ENCODE measurements at regions not wholly inside any gene's neighbourhood (a gene's known extent, or its start where the extent isn't known, plus 50 kb on each side); places are given as distances from the start of the nearest gene placed in this dataset.

DNA sequence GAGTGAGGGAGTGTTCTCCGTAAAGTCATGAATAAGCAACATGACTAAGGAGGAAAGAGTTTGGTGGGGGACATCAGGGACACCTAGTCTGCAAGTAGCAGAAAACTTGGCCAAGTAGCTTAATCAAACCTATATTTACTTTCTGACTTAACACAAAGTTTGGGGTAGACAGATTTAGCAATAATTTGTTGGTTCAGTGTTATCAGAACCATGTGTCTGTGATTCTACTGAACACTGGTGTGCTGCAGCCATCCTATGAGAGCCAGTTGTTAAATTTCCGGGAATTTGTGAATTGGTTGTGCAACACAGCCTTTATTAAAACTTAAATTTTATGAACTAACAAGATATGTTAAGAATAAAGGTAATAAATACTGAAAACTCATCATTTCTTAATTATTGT is 469.3 kb downstream of the C4orf33 start:
- DNase-seq, result no peak

DNA sequence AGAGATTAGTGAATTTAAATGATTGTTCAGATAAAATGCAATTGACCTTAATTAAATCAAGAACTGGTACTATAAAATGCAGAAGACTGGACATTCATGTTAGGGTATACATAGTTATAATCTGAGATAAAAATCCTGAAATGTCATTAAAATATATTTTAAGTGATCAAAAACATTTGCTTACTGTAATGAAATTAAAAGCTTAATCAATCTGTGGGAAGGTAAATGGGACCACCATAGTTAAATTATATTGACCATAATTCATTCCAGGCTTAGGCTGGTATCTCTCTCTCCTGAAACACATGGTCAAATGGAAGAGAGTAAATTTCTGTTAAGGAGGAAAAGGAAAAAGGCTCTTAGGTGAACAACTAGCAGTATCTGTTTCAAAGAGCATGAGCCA is 474.4 kb downstream of the C4orf33 start:
- DNase-seq, result no peak

DNA sequence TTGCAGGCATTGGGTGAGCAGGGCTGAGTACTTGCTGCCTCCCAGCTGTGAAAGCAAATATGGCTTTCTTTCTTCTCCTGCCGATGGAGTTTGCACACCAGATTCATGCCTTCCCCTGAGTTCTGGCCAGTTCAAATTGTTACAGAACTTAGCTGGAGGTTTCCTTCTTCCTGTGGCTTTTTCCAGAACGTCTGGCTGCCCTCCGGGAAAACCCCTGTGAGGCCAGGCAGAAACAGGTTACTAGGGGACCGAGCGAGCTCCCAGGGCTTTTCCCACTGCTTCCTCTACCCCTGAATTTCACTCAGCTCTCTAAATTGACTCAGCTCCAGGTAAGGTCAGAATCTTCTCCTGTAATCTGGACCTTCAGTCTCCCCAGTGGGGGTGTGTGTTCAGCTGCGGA is 482.4 kb downstream of the C4orf33 start:
- no peak for DNase-seq

DNA sequence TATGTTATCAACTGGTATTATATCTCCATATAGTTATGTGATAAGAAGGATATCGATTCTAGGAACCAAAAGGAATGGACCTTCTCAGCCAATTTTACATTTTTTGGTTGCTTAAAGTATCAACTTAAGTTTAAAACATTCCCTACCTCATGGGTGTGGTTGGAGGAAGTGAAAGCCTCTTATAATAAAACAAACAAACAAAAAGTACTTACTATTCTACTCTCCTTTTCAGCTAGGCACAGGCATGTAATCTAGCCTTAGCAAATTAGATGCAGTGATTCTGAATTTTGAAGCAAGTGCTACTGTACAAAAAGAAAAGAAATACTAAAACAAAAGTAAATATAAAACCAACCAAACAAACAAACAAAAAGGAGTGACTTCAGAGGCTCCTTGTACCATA is 485.4 kb downstream of the C4orf33 start:
- no peak for DNase-seq

DNA sequence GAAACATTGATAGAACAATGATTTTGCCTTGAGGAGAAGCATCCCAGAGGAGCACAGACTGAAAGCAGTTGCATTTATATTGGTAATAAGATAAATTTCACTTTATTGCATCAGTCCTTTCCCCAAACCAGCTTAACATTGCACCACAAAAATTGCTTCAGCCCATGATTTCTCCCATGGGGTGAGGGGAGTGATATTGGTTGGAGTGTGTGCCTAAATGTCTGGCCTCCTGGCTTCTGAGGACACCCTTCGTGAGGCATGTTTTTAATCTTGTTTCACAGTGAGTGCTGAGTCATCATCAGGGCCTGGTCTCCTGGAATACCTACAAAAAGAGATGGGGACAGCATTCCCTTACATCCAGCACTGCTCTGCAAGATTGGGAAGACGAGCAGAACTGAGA is 487.9 kb downstream of the C4orf33 start:
- DNase-seq, result no peak

DNA sequence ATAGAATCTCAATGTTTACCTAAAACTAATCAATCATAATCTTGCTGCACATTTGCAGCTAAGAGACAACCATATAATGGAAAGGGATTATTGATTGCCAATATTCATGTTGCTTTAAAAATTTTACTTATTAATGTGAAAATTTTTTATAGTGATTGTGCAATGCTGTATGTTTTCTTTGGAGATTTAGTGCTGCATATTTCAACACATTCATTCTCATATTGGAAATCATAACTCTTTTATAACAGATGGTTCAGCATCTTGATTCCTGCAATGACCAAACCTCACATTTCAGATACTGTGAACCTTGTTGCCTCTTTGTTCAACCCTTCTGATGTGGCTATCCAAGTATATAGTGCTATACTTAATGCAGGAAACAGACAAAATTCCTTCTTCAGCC is 502.6 kb downstream of the C4orf33 start:
- no peak for DNase-seq

DNA sequence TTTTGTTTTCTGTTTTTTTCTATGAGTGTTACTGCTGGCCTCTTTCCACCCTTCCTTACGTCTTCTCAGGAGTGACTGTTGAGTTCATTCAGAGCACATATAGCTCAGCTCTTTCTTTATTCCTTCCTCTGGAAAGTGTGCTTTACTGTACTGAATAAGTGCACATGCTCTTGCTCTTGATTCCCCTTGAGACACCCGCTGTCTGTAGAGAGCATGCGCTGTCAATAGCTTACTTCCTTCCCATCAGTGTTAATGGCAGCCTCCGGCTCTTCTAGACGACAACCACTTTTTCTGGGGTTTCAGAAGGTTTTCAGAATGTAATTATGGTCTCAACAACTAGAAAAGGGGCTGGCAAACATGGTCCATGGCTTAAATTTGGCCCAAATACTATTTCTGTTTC is 504.9 kb downstream of the C4orf33 start:
- DNase-seq, result no peak

DNA sequence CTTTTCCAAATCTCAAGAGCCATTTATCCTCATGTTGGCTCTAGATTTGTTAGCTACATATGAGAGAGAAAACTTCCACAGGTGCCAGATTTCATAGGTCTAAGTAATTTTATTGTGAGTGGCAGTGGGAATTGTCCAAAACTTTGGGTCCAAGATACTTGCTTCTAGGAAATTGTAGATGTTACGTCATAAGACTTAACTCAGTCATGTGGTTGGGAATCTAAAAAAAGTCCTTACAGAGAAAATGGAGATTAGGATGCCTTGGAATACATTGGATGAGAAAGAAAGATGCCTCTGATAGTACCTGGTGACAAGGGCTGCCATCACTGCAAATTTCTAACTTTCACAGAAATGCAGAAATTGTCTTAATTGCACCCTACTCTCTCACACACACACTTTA is 506.5 kb downstream of the C4orf33 start:
- no peak for DNase-seq

DNA sequence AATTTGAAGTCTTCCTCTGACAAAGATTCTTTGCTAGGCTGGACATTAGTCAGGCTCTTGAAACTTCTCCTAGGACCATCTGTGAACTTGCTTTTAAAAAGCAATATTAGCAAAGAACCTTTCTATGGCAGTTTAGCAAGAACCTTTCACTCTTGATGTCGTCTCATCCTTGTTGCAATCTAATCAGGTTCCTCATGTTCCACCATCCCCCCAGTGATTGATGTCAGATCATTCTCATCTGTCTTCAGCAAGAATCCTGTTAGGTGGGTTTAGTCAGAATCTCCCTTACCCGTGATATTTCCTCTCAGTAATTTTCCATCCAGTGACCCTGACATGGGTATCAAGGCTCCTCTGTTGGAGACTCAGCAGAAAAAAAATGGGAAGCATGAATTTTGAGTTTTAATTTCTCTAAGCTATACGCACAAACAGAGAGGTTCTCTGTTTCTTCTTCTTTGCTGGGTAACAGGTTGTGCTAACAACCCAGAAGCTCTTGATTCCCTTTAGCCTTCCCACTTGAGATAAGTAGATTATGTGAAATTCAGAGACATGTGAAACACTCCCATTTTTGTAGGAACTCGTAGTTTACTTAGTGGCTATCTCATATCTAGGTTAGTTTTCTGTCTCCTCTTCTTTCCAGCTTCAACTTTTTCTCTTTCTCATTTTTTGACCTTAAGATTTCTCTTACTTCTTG is 507.4 kb downstream of the C4orf33 start:
- no peak for DNase-seq

DNA sequence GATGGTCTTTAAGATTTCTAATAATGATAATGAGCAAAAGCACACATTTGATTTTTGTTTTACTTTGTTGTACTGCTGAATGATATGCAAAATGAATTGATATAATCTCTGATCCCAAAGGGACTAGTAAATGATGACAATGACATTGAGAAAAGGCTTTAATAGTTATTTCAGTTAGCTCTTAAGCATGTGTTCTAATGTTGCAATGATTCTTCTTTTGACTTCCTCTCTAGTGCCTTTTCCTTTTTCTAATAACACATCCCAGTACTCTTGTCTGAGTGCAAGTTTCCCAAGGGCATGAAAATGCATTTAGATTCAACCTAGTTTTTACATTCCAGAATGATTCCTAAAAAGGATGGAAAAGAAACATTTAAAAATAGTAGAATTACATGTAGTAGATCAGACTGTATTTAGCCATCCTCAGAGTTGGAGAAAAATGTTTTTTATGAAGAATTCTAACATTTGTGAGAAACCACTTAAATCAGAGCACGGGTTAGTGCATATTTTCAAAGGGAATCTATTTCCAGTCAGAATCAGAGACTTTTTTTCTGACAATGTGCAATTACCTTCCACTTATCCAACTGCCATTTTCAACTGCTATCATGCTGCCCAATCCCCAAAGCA is 508.8 kb downstream of the C4orf33 start:
- DNase-seq, result no peak

DNA sequence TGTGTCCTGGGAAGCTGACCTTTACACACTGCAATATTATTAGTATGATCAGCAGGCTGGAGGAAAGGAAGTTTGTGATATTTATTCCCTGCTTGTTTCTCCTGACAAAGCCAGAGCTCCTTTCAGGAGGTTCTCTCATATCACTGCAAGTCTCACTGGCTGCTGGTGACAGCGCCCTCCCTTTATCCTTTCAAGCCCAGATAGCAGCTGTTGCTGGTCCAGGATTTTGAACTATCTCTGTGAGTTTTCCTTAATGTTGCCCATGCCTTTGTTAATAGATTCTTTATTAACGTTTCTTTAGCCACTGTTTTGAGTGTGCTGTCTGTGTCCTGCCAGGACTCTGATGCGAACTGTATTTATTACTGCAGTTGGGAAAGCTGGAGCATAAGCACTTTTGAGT is 518.7 kb downstream of the C4orf33 start:
- DNase-seq, result no peak

DNA sequence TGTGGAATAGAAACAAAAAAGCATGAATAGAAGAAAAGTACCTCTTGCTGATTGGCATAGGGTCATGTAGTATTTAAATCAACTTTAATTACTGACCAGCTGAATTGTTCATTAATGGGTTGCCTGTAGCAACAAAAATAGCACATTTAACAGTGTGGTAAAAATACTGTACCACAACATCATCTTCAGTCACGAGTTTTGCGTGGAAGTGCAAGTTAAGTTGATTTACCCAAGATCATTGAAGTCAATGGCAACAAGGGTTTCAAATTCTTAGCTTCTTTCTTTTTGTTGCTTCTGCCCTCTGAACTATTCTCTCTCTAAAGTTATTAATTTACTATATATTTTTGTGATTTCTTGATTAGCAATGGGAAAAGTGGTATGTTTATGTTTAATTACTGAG is 526.6 kb downstream of the C4orf33 start:
- DNase-seq, result no peak

DNA sequence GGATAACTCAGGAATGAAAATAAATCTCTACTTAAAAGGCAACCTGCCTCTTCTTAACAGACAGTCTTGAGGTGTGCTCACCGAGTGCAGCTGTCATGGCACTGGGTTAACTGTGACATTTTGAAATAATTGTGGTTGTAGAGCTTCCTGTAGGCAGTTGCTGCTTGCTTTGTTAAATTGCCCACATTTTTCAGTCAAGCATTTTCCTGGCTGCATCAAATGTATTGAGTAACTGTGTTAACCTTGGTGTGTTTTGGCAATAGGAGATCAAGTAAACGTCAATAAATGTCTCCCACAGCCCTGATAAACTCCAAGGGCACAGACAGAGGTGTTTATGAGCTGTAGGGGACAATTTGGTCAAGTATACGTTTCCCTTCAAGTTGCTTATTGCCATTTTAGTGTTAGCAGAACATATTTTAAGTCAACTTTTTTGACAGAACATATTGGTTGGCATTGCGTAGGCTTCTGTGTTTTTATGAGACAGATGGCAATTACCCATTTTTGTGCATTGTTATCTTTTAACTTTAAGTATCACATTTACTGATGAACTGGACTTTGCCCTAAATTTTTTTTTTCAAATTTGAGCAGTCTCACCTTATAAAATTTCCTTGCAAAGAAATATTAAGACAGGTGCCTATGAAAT is 527.4 kb downstream of the C4orf33 start:
- no peak for DNase-seq

DNA sequence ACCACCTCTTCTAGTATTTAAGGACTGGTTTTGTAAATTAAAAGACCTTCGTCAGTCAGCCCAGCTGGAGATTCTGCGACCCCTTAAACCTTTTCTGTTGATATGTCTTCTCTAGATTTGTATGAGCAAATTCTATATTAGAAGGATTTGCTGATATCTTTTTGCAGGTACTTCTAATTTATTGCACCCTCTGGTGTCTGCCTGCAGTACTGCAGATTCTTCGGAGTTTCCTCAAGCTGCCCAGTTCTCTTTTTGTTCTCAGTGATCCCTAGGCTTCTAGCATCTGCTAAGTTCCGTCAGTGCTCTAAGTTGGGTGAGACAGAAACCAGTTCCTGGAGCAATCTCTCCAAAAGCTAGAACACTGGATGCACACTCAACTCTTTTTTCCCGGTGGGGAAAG is 545.2 kb downstream of the C4orf33 start:
- peak; percentile 21 for DNase-seq

DNA sequence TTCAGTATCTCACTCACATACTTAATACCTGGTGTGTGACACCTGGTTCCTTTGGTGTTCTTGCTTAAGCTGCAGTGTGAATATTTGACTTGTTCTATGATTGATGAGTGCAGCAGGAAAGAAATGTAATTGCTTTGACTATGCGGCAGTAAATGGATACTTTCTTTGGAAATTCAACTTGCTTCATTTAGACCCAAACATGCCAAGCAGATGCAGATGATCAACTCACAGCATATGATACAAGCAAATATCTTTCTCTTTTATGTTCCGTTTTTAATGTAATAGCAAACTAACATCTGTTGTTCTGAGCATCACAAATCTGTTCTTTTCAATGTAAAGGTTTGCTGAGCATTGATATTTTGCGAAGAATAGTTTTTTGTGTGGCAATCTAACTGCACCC is 549.5 kb downstream of the C4orf33 start:
- DNase-seq, result no peak

DNA sequence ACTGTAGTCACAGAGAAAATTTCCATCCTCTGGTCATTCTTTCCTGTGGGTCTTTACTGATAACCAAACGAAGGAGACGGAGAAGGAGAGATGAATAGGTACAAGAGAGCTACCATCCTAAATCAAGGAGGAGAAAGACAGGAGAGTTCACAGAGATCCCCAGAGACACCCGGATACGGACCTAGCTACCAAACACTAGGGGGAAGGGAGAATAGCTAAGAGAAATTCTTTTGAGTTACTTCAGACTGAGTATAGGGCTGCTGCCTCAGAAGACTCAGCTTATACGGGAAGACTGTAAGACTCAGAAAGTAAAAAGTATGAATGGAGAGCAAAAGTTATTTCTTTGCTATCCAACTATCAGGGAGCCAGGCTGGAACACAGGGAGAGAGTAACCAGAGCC is 572.1 kb downstream of the C4orf33 start:
- DNase-seq, result no peak

DNA sequence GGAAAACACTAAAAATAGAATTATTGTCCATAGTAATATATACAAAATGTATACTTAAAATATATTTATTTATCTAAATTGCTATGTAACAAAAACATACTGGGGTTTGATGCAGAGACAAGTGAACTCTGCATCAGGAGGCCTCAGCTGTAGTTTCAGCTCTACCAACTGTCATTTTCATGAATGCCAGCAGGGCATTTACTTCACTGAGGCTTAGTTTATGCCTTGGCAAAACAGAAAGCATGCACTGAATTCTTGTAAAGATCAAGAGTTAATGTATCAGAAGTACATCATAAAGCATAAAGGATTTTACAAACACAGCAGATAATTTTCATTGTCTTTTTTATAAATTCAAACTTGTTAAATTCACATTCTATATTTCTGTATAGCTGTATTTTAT is 577.0 kb downstream of the C4orf33 start:
- DNase-seq, result no peak

DNA sequence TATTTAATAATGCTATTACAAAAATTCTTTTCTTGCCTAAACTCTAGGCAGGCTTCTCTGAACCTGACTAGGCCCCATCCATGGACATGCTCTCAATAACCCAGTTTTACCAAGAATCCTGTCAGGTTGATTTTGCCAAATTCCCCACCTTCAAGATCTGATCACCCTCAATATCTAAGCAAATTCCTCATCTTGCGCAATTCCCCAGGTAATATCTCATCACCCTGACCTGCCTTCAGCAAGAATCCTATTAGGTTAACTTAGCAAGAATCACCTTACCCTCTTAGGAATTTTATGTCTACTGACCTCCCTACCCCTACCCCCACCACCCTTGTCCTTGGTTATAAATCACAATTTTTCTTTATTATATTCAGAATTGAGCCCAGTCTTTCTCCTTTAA is 579.1 kb downstream of the C4orf33 start:
- DNase-seq, result no peak

DNA sequence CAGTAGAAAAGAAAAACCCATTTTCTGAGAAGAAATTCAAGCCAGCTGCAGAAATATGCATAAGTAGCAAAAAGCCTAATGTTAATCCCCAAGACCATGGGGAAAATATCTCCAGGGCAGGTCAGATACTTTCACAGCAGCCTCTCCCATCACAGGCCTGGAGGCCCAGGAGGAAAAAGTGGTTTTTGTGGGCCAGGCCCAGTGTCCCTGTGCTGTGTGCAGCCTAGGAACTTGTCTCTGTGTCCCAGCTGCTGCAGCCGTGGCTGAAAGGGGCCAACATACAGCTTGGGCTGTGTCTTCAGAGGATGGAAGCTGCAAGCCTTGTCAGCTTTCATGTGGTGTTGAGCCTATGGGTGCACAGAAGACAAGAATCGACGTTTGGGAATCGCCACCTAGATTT is 581.0 kb downstream of the C4orf33 start:
- no peak for DNase-seq

DNA sequence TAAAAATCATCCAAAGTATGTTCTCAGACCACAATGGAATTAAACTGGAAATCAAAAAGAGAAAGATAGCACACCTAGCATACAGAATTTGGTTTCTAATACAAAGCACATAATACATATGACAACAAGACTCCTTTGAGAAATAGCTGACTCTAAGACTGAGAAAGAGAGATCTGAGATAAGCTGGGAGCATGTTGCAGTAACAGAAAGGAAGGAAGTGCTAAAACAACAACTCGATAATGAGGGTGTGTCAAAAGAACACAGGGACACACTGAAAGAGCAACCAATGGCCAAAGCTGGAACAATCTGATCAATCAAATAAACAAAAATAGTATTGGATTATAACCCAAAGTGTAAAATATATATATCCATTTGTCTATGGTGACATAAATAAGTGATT is 586.6 kb downstream of the C4orf33 start:
- DNase-seq, result no peak

DNA sequence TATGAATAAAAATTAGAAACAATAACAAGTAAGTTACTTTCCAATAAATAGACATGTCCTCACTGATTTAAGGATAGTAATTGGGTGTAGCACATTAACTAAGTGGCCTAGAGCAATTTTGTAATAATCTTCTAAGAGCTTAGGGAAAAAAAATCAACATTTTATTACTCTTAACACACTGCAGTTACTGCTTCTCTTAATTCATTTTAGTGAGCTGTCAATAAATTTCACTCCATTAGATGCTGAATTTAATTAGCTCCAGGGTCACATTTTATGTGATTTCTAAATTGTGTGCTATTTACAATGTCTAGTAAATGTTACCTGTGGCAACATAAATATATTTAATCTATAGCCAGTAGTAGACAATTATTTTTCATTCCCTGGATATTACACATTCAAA is 612.0 kb downstream of the C4orf33 start:
- no peak for DNase-seq

DNA sequence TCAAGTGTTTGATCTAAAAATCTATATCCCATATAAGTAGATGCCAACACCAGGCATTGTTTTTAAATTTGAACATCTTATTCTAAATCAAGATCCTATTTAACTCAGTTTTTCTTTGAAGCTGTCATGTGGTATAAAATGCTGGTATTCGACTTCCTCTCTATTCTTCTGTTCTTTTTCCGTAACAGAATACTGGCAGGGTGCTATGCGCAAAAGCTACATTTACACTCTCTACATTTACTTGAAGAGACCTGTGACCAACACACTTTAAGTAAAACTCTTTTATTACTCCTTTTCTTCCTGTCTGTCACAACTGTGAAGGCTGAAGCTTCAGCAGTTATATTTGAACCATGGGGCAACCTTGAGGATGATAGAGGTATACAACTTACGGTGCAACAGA is 612.8 kb downstream of the C4orf33 start:
- DNase-seq, result no peak

DNA sequence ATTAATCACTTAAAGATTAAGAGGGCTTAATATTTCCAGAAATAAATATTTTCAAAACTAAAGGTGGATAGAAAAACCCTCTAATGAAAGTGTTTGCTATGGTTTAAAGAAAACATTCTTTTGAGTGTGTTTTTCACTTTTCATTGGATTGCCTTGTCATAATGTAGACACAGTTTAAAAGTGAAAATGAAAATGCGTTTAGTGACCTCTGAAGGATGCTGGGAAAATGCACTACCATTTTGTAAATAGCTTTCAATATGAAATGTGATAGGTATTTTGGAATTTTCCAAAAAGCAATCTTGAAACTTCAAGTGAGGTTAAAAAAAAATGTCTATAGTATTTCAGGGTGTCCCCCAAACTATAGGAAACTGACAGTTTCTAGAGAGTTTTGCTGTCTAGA is 642.2 kb downstream of the C4orf33 start:
- no peak for DNase-seq

DNA sequence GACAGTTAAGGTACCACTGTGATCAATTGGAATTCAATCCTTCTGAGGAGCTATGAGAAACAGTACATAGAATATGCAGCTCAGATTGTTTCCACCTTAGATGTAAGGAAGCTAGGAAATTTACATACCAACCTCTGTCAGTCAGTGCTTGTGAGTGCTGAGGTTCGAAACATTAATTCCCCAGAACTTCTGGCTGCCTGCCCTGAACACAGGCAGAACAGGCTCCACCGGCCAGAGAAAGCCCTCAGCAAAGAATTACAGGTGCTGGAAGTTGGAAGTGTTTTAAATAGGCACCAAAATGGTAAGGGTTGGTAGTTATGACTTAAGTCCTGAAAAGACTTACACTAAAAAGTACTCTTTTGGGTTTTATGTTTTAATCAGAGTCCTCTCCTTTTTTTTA is 651.8 kb downstream of the C4orf33 start:
- no peak for DNase-seq

DNA sequence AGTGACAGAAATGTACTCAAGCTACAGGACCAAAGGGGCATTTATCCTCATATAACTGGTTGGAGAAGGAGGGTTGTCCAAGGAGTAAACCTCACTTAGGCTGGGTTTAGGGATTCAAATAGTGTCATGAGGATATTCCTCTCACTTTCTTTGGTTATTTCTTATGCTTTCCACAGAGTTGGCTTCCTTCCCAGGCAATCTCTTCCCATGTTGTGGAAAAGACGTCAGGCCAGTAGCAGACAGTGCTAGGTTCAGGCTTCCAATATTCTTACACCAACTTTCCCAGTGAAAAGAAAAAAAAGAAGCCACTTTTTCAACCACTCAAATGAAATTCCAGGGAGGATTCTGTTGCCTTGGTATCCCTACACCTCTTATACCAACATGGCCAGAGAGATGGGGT is 653.0 kb downstream of the C4orf33 start:
- DNase-seq, result no peak

All from activated gamma-delta T cell treated with Interleukin-2 at 50 U/mL for 16 hours (primary cell).